ENCODE measurements at regions not wholly inside any gene's neighbourhood (a gene's known extent, or its start where the extent isn't known, plus 50 kb on each side); places are given as distances from the start of the nearest gene placed in this dataset.

DNA sequence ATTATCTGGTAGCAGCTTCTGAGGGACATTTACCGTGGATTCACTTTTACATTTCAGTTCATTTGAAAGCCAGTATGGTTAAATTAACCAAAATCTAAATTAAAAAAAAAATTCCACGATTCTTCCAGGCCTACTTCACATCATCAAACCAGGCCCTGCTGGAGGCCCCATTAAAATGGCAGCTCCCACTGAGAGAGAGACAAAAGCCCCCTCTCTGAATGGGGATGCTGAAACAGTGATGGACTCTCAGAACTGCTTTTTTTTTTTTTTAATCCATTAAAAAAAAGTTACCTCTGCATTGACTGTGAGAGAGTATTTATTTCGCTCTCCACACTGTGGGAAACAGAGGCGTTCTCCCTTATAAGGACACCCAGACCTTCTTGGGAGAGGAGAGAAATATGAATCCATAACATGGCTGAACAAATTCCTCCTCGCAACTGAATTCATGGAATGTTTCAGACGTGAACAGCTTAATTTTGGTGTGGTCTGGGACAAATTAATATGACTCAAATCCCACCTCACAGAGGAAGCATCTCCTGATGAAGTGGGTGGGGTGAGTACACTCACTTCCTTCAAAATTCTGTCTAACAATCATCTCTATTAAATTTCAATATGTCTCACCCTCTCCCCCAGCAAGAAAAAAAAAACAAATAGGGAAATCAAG is 73.5 kb downstream of the SAMD9 start:
- no peak overlapping the region for H3K4me3 ChIP-seq (ENCODE audit: low read length)
- no peaks in the 10 kb centered on the region for H3K9me3 ChIP-seq (ENCODE audit: control insufficient read depth, insufficient read depth, low read length)
- no peaks in the 10 kb centered on the region for H3K36me3 ChIP-seq (ENCODE audit: control insufficient read depth, insufficient read depth, low read length)
- H3K27me3 Mint-ChIP-seq (ENCODE audit: low read depth in 2 of 2): peaks cover 4 to 14% of the 10 kb centered on the region in 2 donors
- no peaks in the 10 kb centered on the region for H3K4me1 Mint-ChIP-seq
- peaks cover 3% of the 10 kb centered on the region for H3K27me3 ChIP-seq (ENCODE audit: control insufficient read depth, insufficient read depth, low read length)
- intact Hi-C loops (cut with micrococcal nuclease): no loop called here
- H3K27ac Mint-ChIP-seq: no peak overlapping the region
- DNase-seq (no peak), ATAC-seq (no peak)
- TF ChIP-seq, protein P1, sequence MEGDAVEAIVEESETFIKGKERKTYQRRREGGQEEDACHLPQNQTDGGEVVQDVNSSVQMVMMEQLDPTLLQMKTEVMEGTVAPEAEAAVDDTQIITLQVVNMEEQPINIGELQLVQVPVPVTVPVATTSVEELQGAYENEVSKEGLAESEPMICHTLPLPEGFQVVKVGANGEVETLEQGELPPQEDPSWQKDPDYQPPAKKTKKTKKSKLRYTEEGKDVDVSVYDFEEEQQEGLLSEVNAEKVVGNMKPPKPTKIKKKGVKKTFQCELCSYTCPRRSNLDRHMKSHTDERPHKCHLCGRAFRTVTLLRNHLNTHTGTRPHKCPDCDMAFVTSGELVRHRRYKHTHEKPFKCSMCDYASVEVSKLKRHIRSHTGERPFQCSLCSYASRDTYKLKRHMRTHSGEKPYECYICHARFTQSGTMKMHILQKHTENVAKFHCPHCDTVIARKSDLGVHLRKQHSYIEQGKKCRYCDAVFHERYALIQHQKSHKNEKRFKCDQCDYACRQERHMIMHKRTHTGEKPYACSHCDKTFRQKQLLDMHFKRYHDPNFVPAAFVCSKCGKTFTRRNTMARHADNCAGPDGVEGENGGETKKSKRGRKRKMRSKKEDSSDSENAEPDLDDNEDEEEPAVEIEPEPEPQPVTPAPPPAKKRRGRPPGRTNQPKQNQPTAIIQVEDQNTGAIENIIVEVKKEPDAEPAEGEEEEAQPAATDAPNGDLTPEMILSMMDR (IDR thresholded peaks at IDR 0.05): no peak
- no peaks in the 10 kb centered on the region for H3K36me3 Mint-ChIP-seq
- 91% methylated on average over 4 of the region's 6 CpGs for WGBS (ENCODE audit: insufficient coverage)
- H3K27ac ChIP-seq (ENCODE audit: low read length): no peak overlapping the region
- H3K4me1 ChIP-seq (ENCODE audit: control insufficient read depth, insufficient read depth, low read length): no peaks in the 10 kb centered on the region
- H3K9me3 Mint-ChIP-seq: no peaks in the 10 kb centered on the region
- no peak overlapping the region for H3K4me3 Mint-ChIP-seq

DNA sequence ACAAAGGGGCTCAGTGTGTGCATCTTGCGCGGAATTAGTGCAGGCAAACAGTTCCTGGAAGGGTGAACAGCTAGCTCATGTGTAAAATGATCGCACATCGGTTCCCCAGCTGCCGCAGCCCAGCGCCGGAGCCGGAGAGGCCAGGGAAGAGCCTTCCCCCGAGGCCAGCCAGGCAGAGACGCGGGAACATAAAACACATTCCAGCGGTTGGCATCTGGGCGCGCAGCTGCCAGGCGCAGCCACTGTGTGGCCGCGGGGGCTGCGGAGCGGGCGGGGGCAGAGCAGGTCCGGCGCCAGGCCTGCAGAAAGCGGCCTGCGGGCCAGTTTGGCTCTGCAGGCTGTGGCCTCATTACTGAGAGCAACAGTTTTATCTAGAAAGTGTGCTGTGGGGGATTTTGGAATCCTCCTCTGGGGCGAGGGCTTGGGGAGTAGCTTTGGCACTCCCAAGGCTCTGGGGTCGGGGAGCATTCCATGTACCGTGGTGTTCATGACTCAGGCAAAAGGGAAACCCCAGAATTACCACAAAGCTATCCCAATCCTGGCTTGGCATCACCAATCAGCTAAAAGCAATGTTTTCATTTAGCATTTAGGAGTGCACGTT is 74.3 kb downstream of the SAMD9 start:
- Histone ChIP-seq H3K27me3 (ENCODE audit: control insufficient read depth, insufficient read depth, low read length) (peaks cover 3% of the 10 kb centered on the region), H3K4me1 (ENCODE audit: control insufficient read depth, insufficient read depth, low read length) (no peaks in the 10 kb centered on the region), H3K27ac (ENCODE audit: low read length) (no peak overlapping the region), H3K36me3 (ENCODE audit: control insufficient read depth, insufficient read depth, low read length) (no peaks in the 10 kb centered on the region), H3K4me3 (ENCODE audit: low read length) (no peak overlapping the region), H3K9me3 (ENCODE audit: control insufficient read depth, insufficient read depth, low read length) (no peaks in the 10 kb centered on the region)
- ATAC-seq (no peak), DNase-seq (no peak)
- Mint-ChIP-seq H3K36me3 (no peaks in the 10 kb centered on the region), H3K4me1 (no peaks in the 10 kb centered on the region), H3K27ac (no peak overlapping the region), H3K27me3 (ENCODE audit: low read depth in 2 of 2) (peaks cover 4 to 14% of the 10 kb centered on the region in 2 donors), H3K9me3 (no peaks in the 10 kb centered on the region), H3K4me3 (no peak overlapping the region)
- TF ChIP-seq, protein P1 (IDR thresholded peaks at IDR 0.05): no peak
- WGBS (ENCODE audit: insufficient coverage): 61% methylated on average over 28 of the region's 28 CpGs
- intact Hi-C loops (cut with micrococcal nuclease): no loop called here

DNA sequence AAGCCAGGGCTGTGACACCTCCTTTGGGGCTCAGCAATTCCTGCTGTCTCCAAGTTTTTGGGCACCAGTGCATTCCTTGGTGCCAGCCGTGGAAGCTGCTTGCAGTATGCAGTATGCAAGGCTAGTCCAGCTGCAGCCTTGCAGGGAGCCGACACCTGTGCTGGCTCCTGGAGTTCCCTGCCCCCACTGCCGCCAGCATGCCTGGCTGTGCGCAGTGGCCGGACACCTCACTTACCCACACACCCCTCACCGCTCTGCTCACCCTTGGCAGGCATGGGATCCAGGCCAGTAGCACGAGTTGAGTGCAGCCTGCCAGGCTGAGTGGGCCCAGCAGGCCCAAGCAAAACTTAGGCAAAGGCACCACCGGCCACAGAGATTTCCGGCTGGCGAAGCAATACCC is 77.4 kb downstream of the SAMD9 start:
- DNase-seq: no peak
- Histone ChIP-seq H3K4me3 (ENCODE audit: low read length) (no peak overlapping the region), H3K9me3 (ENCODE audit: control insufficient read depth, insufficient read depth, low read length) (no peaks in the 10 kb centered on the region), H3K4me1 (ENCODE audit: control insufficient read depth, insufficient read depth, low read length) (no peaks in the 10 kb centered on the region), H3K36me3 (ENCODE audit: control insufficient read depth, insufficient read depth, low read length) (no peaks in the 10 kb centered on the region), H3K27ac (ENCODE audit: low read length) (no peak overlapping the region), H3K27me3 (ENCODE audit: control insufficient read depth, insufficient read depth, low read length) (peaks cover 3% of the 10 kb centered on the region)
- Mint-ChIP-seq H3K4me1 (no peaks in the 10 kb centered on the region), H3K4me3 (no peak overlapping the region), H3K27ac (no peak overlapping the region), H3K27me3 (ENCODE audit: low read depth in 2 of 2) (peaks cover 0 to 4% of the 10 kb centered on the region in 2 donors), H3K9me3 (no peaks in the 10 kb centered on the region), H3K36me3 (no peaks in the 10 kb centered on the region)
- TF ChIP-seq, protein P1 (IDR thresholded peaks at IDR 0.05): no peak
- 87% methylated on average over 10 of the region's 10 CpGs for WGBS (ENCODE audit: insufficient coverage)
- intact Hi-C loops (cut with micrococcal nuclease): no loop called here
- ATAC-seq: no peak

DNA sequence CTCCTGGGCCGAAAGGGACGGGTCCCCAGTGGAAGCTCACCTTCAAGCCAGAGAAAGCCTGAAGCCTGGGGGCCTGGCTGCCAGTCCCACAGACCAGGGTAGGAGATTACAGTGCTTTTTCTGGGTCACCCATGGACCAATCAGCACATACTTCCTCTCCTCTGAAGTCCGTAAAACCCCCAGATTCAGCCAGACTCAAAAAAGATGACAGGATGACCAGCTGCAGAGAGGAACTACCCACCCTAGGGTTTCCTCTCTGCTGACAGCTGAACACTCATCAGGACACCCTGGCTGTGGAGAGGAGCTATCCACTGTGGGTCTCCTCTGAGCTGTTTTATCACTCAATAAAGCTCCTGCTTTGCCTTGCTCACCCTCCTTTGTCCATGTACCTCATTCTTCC is 78.0 kb downstream of the SAMD9 start:
- no peak overlapping the region for H3K4me3 Mint-ChIP-seq
- H3K27me3 ChIP-seq (ENCODE audit: control insufficient read depth, insufficient read depth, low read length): peaks cover 3% of the 10 kb centered on the region
- H3K9me3 ChIP-seq (ENCODE audit: control insufficient read depth, insufficient read depth, low read length): no peaks in the 10 kb centered on the region
- no peaks in the 10 kb centered on the region for H3K9me3 Mint-ChIP-seq
- no peak for ATAC-seq
- no peaks in the 10 kb centered on the region for H3K36me3 Mint-ChIP-seq
- H3K27ac Mint-ChIP-seq: no peak overlapping the region
- H3K4me3 ChIP-seq (ENCODE audit: low read length): no peak overlapping the region
- no peaks in the 10 kb centered on the region for H3K4me1 Mint-ChIP-seq
- peaks cover 0 to 4% of the 10 kb centered on the region in 2 donors for H3K27me3 Mint-ChIP-seq (ENCODE audit: low read depth in 2 of 2)
- no peaks in the 10 kb centered on the region for H3K36me3 ChIP-seq (ENCODE audit: control insufficient read depth, insufficient read depth, low read length)
- intact Hi-C loops (cut with micrococcal nuclease): no loop called here
- DNase-seq: no peak
- H3K4me1 ChIP-seq (ENCODE audit: control insufficient read depth, insufficient read depth, low read length): no peaks in the 10 kb centered on the region
- whole genome bisulfite sequencing (ENCODE audit: insufficient coverage): 68% methylated on average over 3 of the region's 3 CpGs
- TF ChIP-seq, protein P1 (IDR thresholded peaks at IDR 0.05): no peak
- H3K27ac ChIP-seq (ENCODE audit: low read length): no peak overlapping the region
